Naive thymus-derived CD8-positive, alpha-beta T cell (primary cell): ENCODE measurements at regions not wholly inside any gene's neighbourhood (a gene's known extent, or its start where the extent isn't known, plus 50 kb on each side); places are given as distances from the start of the nearest gene placed in this dataset.
A peak's percentile ranks its signal among the peaks of the same experiment; 100 is the strongest.
"Not testable (repeated sequence)": the region's sequence is repeated elsewhere in the genome, so short reads cannot be mapped to it uniquely, and the experiment has no call there.

ENCODE experiments used
- ATAC-seq, 2 donors: fragments of 150-1000 bp; cut with Tn5 transposase in 1 of 2; sonication (Bioruptor Pico), chemical (Tn5 transposase) in 1 of 2; 1 replicate in 1 of 2; 2 replicates in 1 of 2; pipeline ENCODE4 v1.10.0; 2021; ENCODE audit warnings: mild to moderate bottlenecking in 2 of 2, moderate library complexity in 2 of 2
- POLR2A ChIA-PET: fragments of 350-600 bp; sonication (Branson Sonifier 250); formaldehyde crosslinking; loops from one replicate; lab custom pipeline; 2021; ENCODE audit warnings: antibody characterized with exemption; lab: Charles Lee
- DNase-seq, 10 donors: peaks; one replicate each; pipeline versions ENCODE4 v3.0.0 to v3.0.0-alpha.2; 2020 to 2022
- H3K27ac Mint-ChIP-seq, 10 donors: one replicate each; pipeline ENCODE4 v1.8.0; 2020 to 2022; ENCODE audit warnings: mild to moderate bottlenecking in 10 of 10, mixed read lengths in 10 of 10, moderate library complexity in 4 of 10, inconsistent platforms in 1 of 10
- H3K27me3 Mint-ChIP-seq, 5 donors: one replicate each; pipeline ENCODE4 v1.8.0; 2021 to 2022; ENCODE audit warnings: mixed read lengths in 5 of 5
- H3K36me3 Mint-ChIP-seq, 3 donors: one replicate each; pipeline ENCODE4 v1.8.0; 2020 to 2022; ENCODE audit warnings: mixed read lengths in 3 of 3, mild to moderate bottlenecking in 2 of 3, inconsistent platforms in 1 of 3
- H3K4me1 Mint-ChIP-seq, 4 donors: one replicate each; pipeline ENCODE4 v1.8.0; 2021 to 2022; ENCODE audit warnings: mixed read lengths in 4 of 4
- H3K4me3 Mint-ChIP-seq, 10 donors: one replicate each; pipeline ENCODE4 v1.8.0; 2020 to 2022; ENCODE audit warnings: mild to moderate bottlenecking in 10 of 10, mixed read lengths in 10 of 10, moderate library complexity in 6 of 10, inconsistent platforms in 1 of 10
- H3K9me3 Mint-ChIP-seq, 9 donors: one replicate each; pipeline ENCODE4 v1.8.0; 2020 to 2022; ENCODE audit warnings: mixed read lengths in 9 of 9, mild to moderate bottlenecking in 3 of 9, inconsistent platforms in 1 of 9, moderate library complexity in 1 of 9

- DNase-seq (no peak), ATAC-seq (no peak)
- no peaks in the 10 kb centered on the region for H3K4me1 Mint-ChIP-seq
- H3K4me3 Mint-ChIP-seq: no peak overlapping the region
- H3K36me3 Mint-ChIP-seq: no peaks in the 10 kb centered on the region
- no peak overlapping the region for H3K27ac Mint-ChIP-seq
- H3K27me3 Mint-ChIP-seq: no peaks in the 10 kb centered on the region
- POLR2A ChIA-PET: no interaction called here
- H3K9me3 Mint-ChIP-seq: peaks cover 0 to 32% (median 14%) of the 10 kb centered on the region in 9 donors
These were observed 234.3 kb upstream of the FOLH1 start for GRCh38 chr11:49442669-49443068.

GRCh38 chr11:49439901-49440300 lies 231.5 kb upstream of the FOLH1 start:
- H3K4me3 Mint-ChIP-seq, H3K36me3 Mint-ChIP-seq, ATAC-seq, H3K4me1 Mint-ChIP-seq, POLR2A ChIA-PET, H3K27ac Mint-ChIP-seq, DNase-seq, H3K27me3 Mint-ChIP-seq: not testable (repeated sequence)
- peaks cover 0 to 23% (median 4%) of the 10 kb centered on the region in 9 donors for H3K9me3 Mint-ChIP-seq

DNA sequence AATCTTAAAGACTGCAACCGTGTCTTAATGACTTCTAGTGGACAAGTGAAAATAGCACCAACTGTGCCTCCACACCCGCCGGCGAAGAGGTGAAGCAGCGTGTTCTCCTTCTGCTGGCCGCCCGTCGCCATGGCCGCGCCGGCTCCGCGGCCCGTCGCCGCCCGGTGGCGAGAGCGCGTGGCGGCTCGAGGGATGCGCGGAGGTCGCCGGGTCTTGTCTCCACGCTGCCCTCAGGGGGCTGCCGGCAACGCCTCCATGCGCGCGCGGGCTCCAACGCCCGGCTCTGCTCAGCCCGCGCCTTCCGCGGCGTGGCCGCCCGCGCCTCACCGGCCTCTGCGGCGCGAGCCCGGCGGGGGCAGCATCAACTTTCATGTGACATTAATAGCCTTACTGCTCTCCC lies 225.9 kb upstream of the FOLH1 start:
- POLR2A ChIA-PET, H3K27ac Mint-ChIP-seq, H3K36me3 Mint-ChIP-seq, H3K4me3 Mint-ChIP-seq, DNase-seq, H3K4me1 Mint-ChIP-seq, H3K27me3 Mint-ChIP-seq: not testable (repeated sequence)
- peak in 1 of 2 donors; percentile 57 for ATAC-seq
- peaks cover 0 to 23% (median 5%) of the 10 kb centered on the region in 9 donors for H3K9me3 Mint-ChIP-seq

DNA sequence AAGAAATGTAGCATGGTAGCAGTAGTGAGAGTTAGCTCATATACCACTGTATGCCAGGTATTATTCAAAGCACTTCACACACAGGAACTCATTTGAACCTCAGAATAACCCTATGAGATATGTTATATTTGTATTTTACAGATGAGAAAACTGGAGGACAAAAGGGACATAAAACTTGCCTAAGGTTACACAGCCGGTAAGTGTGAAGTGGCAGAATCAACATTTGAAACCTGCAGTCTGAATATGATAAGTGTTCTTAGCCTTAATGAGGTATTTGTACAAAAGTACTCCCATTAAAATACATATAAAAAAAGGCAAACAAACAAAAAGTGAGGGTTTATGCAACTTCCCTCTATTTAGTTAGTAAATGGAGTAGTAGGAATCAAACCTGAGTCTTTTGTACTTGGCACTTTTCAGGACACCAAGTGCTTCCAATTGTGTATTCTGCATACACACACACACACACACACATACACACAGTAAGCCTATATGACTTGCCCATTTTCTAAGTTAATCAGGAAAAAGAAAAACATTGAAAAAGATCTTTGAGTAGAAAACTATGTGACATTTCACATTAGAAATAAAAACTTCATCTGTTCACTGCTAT lies 223.9 kb upstream of the FOLH1 start:
- Mint-ChIP-seq H3K27me3 (no peaks in the 10 kb centered on the region), H3K4me1 (no peaks in the 10 kb centered on the region), H3K36me3 (no peaks in the 10 kb centered on the region), H3K27ac (no peak overlapping the region), H3K9me3 (peaks cover 0 to 23% (median 11%) of the 10 kb centered on the region in 9 donors), H3K4me3 (no peak overlapping the region)
- DNase-seq: no peak
- POLR2A ChIA-PET: no interaction called here
- no peak for ATAC-seq

- Mint-ChIP-seq H3K27me3 (no peaks in the 10 kb centered on the region), H3K27ac (no peak overlapping the region), H3K4me1 (no peaks in the 10 kb centered on the region), H3K4me3 (no peak overlapping the region), H3K9me3 (peaks cover 3 to 54% (median 19%) of the 10 kb centered on the region in 9 donors), H3K36me3 (peaks cover 0 to 12% (median 0%) of the 10 kb centered on the region in 3 donors)
- POLR2A ChIA-PET: no interaction called here
- DNase-seq (no peak), ATAC-seq (no peak)
These were observed 215.7 kb upstream of the FOLH1 start for GRCh38 chr11:49424136-49424535.

- POLR2A ChIA-PET, H3K36me3 Mint-ChIP-seq, ATAC-seq, H3K4me3 Mint-ChIP-seq, DNase-seq, H3K27ac Mint-ChIP-seq, H3K4me1 Mint-ChIP-seq, H3K27me3 Mint-ChIP-seq: not testable (repeated sequence)
- peaks cover 2 to 36% (median 11%) of the 10 kb centered on the region in 9 donors for H3K9me3 Mint-ChIP-seq
These were observed 210.5 kb upstream of the FOLH1 start for GRCh38 chr11:49418877-49419276.

DNA sequence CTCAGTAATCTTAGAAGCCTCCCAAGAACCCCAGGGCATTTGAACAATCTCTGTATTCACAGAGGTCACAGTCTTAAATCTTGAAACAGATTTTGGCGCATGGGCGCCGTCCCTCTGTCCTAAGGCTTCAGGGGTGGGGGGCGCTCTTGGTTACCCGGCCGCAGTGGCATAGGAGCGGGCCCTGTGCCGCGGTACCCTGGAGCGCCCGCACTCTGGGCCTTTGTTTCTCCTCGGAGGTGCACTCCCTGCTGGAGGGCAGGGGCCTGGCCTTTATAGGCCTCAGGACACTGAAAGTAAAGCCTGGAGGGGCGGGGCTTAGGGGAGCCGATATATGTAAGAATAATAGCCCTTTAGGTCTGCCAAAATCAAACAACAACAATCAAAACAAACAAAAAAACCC lies 197.3 kb upstream of the FOLH1 start:
- Mint-ChIP-seq H3K9me3 (peaks cover 0 to 11% (median 4%) of the 10 kb centered on the region in 9 donors), H3K4me1 (no peaks in the 10 kb centered on the region), H3K27me3 (no peaks in the 10 kb centered on the region), H3K36me3 (no peaks in the 10 kb centered on the region), H3K27ac (no peak overlapping the region), H3K4me3 (no peak overlapping the region)
- POLR2A ChIA-PET: no interaction called here
- ATAC-seq: no peak
- no peak for DNase-seq

- H3K27ac Mint-ChIP-seq, POLR2A ChIA-PET, H3K27me3 Mint-ChIP-seq, ATAC-seq, H3K36me3 Mint-ChIP-seq, H3K4me3 Mint-ChIP-seq, DNase-seq, H3K4me1 Mint-ChIP-seq: not testable (repeated sequence)
- peaks cover 0 to 28% (median 8%) of the 10 kb centered on the region in 9 donors for H3K9me3 Mint-ChIP-seq
These were observed 187.4 kb upstream of the FOLH1 start for GRCh38 chr11:49395789-49396188.

GRCh38 chr11:49390362-49390761 lies 182.0 kb upstream of the FOLH1 start:
- POLR2A ChIA-PET, H3K27ac Mint-ChIP-seq, H3K36me3 Mint-ChIP-seq, ATAC-seq, H3K4me1 Mint-ChIP-seq, H3K27me3 Mint-ChIP-seq, H3K4me3 Mint-ChIP-seq, DNase-seq: not testable (repeated sequence)
- peaks cover 0 to 14% (median 2%) of the 10 kb centered on the region in 9 donors for H3K9me3 Mint-ChIP-seq

- H3K27me3 Mint-ChIP-seq, ATAC-seq, H3K36me3 Mint-ChIP-seq, POLR2A ChIA-PET, H3K4me3 Mint-ChIP-seq, DNase-seq, H3K4me1 Mint-ChIP-seq, H3K27ac Mint-ChIP-seq: not testable (repeated sequence)
- peaks cover 0 to 14% (median 3%) of the 10 kb centered on the region in 9 donors for H3K9me3 Mint-ChIP-seq
These were observed 180.7 kb upstream of the FOLH1 start for GRCh38 chr11:49389149-49389548.

GRCh38 chr11:49384371-49384770 lies 176.0 kb upstream of the FOLH1 start:
- H3K27ac Mint-ChIP-seq, ATAC-seq: not testable (repeated sequence)

DNA sequence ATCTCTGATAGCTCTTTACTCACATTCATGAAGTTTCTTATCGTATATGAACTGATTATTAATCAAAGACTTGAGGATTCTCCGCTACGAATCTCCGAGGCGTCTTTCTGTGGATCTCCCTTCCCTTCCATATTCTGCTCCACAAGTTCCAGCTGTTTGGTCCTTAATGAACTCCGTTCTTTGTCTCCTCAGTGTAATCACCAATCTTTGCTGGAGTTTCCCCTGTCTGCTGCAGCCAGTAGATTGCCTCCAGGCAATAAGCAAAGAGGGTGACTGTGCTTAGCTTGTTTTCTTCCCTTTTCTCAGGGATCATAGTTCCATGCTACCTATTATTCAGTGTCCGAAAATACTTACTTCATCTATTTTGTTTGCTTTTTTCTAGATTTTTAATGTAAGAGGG lies 169.6 kb upstream of the FOLH1 start:
- Mint-ChIP-seq H3K4me1 (no peaks in the 10 kb centered on the region), H3K4me3 (no peak overlapping the region), H3K9me3 (peaks cover 0 to 11% (median 0%) of the 10 kb centered on the region in 9 donors), H3K27me3 (no peaks in the 10 kb centered on the region), H3K36me3 (no peaks in the 10 kb centered on the region), H3K27ac (no peak overlapping the region)
- DNase-seq: no peak
- ATAC-seq: no peak
- POLR2A ChIA-PET: no interaction called here

More at GRCh38 chr11:49384371-49384770, 176.0 kb upstream of the FOLH1 start:
- POLR2A ChIA-PET, H3K27me3 Mint-ChIP-seq, H3K4me3 Mint-ChIP-seq, H3K36me3 Mint-ChIP-seq, H3K9me3 Mint-ChIP-seq, H3K4me1 Mint-ChIP-seq, DNase-seq: not testable (repeated sequence)

DNA sequence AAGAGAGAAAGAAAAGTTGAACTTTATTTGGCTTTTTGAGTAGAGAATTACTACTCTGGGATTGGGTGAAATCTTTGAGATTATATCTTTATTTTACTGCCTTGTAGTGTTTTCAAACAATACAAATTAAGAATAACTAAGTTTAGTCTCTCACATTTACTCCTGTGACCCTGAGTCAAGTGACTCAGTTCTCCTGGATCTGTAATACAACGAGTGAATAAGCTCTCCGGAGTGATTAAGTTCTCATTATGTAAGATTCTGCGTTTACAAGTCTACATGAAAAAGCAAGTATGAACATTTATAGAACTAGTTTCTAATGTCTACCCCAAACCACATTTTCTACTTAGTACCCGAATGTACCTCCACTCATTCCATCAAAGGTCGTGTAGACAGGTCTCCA lies 165.5 kb upstream of the FOLH1 start:
- DNase-seq, POLR2A ChIA-PET, H3K36me3 Mint-ChIP-seq, H3K4me3 Mint-ChIP-seq, ATAC-seq, H3K27me3 Mint-ChIP-seq, H3K27ac Mint-ChIP-seq, H3K4me1 Mint-ChIP-seq: not testable (repeated sequence)
- peaks cover 0 to 18% (median 0%) of the 10 kb centered on the region in 9 donors for H3K9me3 Mint-ChIP-seq

- H3K27me3 Mint-ChIP-seq, H3K4me1 Mint-ChIP-seq, POLR2A ChIA-PET, H3K27ac Mint-ChIP-seq, ATAC-seq, DNase-seq, H3K4me3 Mint-ChIP-seq, H3K36me3 Mint-ChIP-seq: not testable (repeated sequence)
- peaks cover 0 to 18% (median 0%) of the 10 kb centered on the region in 9 donors for H3K9me3 Mint-ChIP-seq
These were observed 165.0 kb upstream of the FOLH1 start for GRCh38 chr11:49373385-49373784.
